OCI-LY1 (cell line): ENCODE measurements at regions not wholly inside any gene's neighbourhood (a gene's known extent, or its start where the extent isn't known, plus 50 kb on each side); places are given as distances from the start of the nearest gene placed in this dataset.

Source experiments
- H2AFZ ChIP-seq: fragments of 200-600 bp; sonication (generic), shearing (Covaris generic); 2 replicates; pipeline ENCODE4 v1.6.0; 2014; ENCODE audit warnings: antibody characterized with exemption, mild to moderate bottlenecking, low read length
- H3F3A ChIP-seq: fragments of 200-600 bp; sonication (generic), shearing (Covaris generic); 2 replicates; pipeline ENCODE4 v1.6.0; 2014; ENCODE audit warnings: mild to moderate bottlenecking, antibody characterized with exemption, low read length, moderate library complexity; ENCODE audit not compliant: insufficient read depth
- H3K27ac ChIP-seq: fragments of 200-600 bp; sonication (generic); 2 replicates; pipeline ENCODE4 v1.5.1; 2014; ENCODE audit warnings: low read length, mixed run types, mild to moderate bottlenecking, low read depth; ENCODE audit not compliant: poor library complexity, severe bottlenecking
- H3K27me3 ChIP-seq: fragments of 200-600 bp; sonication (generic); 2 replicates; pipeline ENCODE4 v1.6.0; 2014; ENCODE audit warnings: antibody characterized with exemption, mild to moderate bottlenecking, low read length, moderate library complexity; ENCODE audit not compliant: insufficient read depth
- H3K36me3 ChIP-seq: fragments of 200-600 bp; sonication (generic); 2 replicates; pipeline ENCODE4 v1.6.1; 2014; ENCODE audit warnings: mild to moderate bottlenecking, antibody characterized with exemption, low read length, moderate library complexity, mixed read lengths; ENCODE audit not compliant: insufficient read depth
- H3K4me1 ChIP-seq: fragments of 200-600 bp; sonication (generic); 2 replicates; pipeline ENCODE4 v1.5.1; 2014; ENCODE audit warnings: mild to moderate bottlenecking, low read length, moderate library complexity; ENCODE audit not compliant: insufficient read depth, severe bottlenecking
- H3K4me2 ChIP-seq: fragments of 200-600 bp; sonication (generic), shearing (Covaris generic); 2 replicates; pipeline ENCODE4 v1.6.1; 2014; ENCODE audit warnings: low read length
- H3K4me3 ChIP-seq: fragments of 200-600 bp; sonication (generic); 2 replicates; pipeline ENCODE4 v1.5.1; 2014; ENCODE audit warnings: low read length, low read depth, mild to moderate bottlenecking, mixed read lengths; ENCODE audit not compliant: poor library complexity, severe bottlenecking
- H3K79me2 ChIP-seq: fragments of 200-600 bp; shearing (Covaris generic); 2 replicates; pipeline ENCODE4 v1.6.1; 2016; ENCODE audit warnings: mixed run types, low read length, mixed read lengths; ENCODE audit not compliant: insufficient read depth
- H3K9ac ChIP-seq: fragments of 200-600 bp; sonication (generic), shearing (Covaris generic); 2 replicates; pipeline ENCODE4 v1.6.1; 2014; ENCODE audit warnings: mild to moderate bottlenecking, low read length, mixed read lengths
- H3K9me2 ChIP-seq: fragments of 200-600 bp; sonication (generic), shearing (Covaris generic); 2 replicates; pipeline ENCODE4 v1.6.1; 2014; ENCODE audit warnings: low read depth, mild to moderate bottlenecking, low read length, mixed read lengths
- H3K9me3 ChIP-seq: fragments of 200-600 bp; shearing (Covaris generic); 2 replicates; pipeline ENCODE4 v1.6.1; 2014; ENCODE audit warnings: low read length, mixed read lengths
- H4K20me1 ChIP-seq: fragments of 200-600 bp; sonication (generic), shearing (Covaris generic); 2 replicates; pipeline ENCODE4 v1.6.0; 2016; ENCODE audit warnings: mild to moderate bottlenecking, low read length; ENCODE audit not compliant: insufficient read depth
- EZH2 ChIP-seq: fragments of 200-600 bp; sonication (generic), shearing (Covaris generic); IDR thresholded peaks from 2 replicates; pipeline ENCODE4 v1.8.0; 2017; ENCODE audit warnings: borderline replicate concordance, mixed run types, mild to moderate bottlenecking, antibody characterized with exemption, low read length, moderate library complexity, mixed read lengths
- TF ChIP-seq, protein P1 (sequence below): fragments of 200-600 bp; sonication (generic), shearing (Covaris generic); IDR thresholded peaks from 2 replicates; pipeline ENCODE4 v1.5.1; 2017; ENCODE audit warnings: mild to moderate bottlenecking, antibody characterized with exemption, low read length, moderate library complexity, mixed read lengths

DNA sequence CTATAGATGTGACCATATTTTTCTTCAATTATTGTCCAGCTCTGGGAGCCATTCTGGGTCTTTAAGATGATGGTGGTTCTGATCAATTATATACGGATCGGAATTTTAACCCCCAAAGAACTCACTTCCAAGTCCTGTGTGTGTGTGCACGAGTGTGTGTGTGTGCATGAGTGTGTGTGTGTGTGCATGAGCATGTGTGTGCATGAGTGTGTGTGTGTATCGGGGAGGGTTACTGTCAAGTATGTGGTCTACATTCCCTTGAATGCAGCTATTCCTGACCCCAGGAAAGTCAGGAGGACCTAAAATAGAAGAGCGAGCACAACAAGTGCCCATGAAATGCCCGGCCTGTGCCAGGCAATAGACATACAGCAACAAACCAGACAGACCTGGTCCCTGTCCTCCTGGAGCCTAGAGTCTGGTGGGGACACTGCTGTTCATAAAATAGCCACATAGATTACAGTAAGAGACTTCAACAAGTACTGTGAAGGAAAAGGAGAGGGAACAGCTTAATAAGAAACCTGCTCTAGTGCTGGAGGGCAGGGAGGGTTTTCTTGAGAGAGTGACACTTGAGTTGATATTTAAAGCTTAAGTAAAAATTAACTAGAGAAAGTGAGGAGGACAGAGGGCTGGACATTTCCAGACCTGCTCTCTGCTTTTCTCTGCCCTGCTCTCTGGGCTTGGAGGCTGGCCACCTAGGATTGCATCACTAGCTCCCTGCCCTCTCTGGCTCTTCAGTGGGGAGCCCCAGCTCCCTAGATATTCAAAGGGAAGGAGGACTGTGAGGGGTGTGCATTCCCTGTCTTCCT lies 66.1 kb upstream of the SPON1 start:
- H3K79me2 ChIP-seq: no peaks in the 10 kb centered on the region
- H3K9me2 ChIP-seq: no peaks in the 10 kb centered on the region
- no peaks in the 10 kb centered on the region for H3F3A ChIP-seq
- H3K4me2 ChIP-seq: no peak overlapping the region
- no peak for TF ChIP-seq EZH2
- TF ChIP-seq, protein P1, sequence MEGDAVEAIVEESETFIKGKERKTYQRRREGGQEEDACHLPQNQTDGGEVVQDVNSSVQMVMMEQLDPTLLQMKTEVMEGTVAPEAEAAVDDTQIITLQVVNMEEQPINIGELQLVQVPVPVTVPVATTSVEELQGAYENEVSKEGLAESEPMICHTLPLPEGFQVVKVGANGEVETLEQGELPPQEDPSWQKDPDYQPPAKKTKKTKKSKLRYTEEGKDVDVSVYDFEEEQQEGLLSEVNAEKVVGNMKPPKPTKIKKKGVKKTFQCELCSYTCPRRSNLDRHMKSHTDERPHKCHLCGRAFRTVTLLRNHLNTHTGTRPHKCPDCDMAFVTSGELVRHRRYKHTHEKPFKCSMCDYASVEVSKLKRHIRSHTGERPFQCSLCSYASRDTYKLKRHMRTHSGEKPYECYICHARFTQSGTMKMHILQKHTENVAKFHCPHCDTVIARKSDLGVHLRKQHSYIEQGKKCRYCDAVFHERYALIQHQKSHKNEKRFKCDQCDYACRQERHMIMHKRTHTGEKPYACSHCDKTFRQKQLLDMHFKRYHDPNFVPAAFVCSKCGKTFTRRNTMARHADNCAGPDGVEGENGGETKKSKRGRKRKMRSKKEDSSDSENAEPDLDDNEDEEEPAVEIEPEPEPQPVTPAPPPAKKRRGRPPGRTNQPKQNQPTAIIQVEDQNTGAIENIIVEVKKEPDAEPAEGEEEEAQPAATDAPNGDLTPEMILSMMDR: no peak
- H3K4me1 ChIP-seq: no peaks in the 10 kb centered on the region
- no peaks in the 10 kb centered on the region for H3K36me3 ChIP-seq
- no peak overlapping the region for H3K4me3 ChIP-seq
- no peaks in the 10 kb centered on the region for H3K27me3 ChIP-seq
- no peak overlapping the region for H3K27ac ChIP-seq
- no peak overlapping the region for H3K9ac ChIP-seq
- H2AFZ ChIP-seq: no peak overlapping the region
- H3K9me3 ChIP-seq: no peaks in the 10 kb centered on the region
- H4K20me1 ChIP-seq: no peaks in the 10 kb centered on the region

DNA sequence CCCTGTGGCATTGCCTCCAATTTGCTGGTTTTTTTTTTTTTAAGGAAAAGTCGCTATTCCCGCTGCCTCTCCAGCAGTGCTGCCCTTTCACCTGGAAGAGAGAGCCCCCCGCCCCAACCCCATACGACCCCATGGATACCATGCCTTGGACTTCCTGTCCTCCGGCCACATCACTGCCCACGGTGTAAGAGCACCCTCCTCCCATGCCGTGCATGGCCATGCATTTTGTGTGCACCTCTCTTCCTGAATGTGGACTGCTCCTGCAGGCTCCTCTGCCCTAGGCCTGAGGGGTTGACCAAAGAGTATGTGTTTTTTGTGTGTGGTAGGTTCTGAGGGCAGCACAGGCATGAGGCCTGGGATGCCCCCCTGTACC lies 65.6 kb upstream of the SPON1 start:
- no peak overlapping the region for H3K9ac ChIP-seq
- H3F3A ChIP-seq: no peaks in the 10 kb centered on the region
- H3K4me2 ChIP-seq: no peak overlapping the region
- no peaks in the 10 kb centered on the region for H3K27me3 ChIP-seq
- TF ChIP-seq EZH2: no peak
- TF ChIP-seq, protein P1: no peak
- no peak overlapping the region for H2AFZ ChIP-seq
- H3K4me3 ChIP-seq: no peak overlapping the region
- H3K27ac ChIP-seq: no peak overlapping the region
- no peaks in the 10 kb centered on the region for H3K79me2 ChIP-seq
- H3K9me3 ChIP-seq: no peaks in the 10 kb centered on the region
- no peaks in the 10 kb centered on the region for H3K9me2 ChIP-seq
- no peaks in the 10 kb centered on the region for H4K20me1 ChIP-seq
- H3K36me3 ChIP-seq: no peaks in the 10 kb centered on the region
- H3K4me1 ChIP-seq: no peaks in the 10 kb centered on the region

DNA sequence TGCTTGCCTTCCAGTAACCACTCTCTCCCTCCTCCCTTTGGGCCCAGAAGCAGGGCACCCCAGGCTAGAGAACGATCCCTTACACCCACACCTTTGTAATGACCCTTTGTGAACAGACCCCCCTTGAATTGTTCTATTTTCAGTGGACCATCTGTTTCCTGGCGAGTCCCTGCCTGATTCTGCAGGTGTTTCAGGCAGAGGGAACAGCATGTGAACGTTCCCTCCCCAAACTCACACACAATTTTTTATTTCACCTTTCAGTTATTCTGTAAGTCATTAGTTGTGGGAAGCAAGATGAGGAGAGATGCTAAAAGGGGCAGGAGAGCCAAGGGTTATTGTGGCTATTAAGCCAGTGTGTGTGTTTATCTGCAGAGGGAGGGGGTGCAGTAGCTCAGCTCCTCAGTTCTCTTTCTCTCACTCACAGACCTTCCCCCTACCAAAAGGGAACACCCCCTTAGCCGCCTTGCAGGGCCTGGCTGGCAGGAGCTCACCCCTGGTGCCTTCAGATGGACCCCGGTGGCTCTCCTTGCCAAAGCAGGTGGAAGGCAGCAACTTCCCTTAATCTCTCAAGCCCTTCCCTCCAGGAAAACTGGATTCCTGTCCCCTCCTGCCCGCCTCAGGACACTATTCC lies 64.8 kb upstream of the SPON1 start:
- no peaks in the 10 kb centered on the region for H3K9me2 ChIP-seq
- no peak overlapping the region for H3K4me2 ChIP-seq
- no peak overlapping the region for H3K4me3 ChIP-seq
- no peak overlapping the region for H3K27ac ChIP-seq
- no peaks in the 10 kb centered on the region for H3F3A ChIP-seq
- no peak overlapping the region for H3K9ac ChIP-seq
- no peaks in the 10 kb centered on the region for H3K36me3 ChIP-seq
- H3K79me2 ChIP-seq: no peaks in the 10 kb centered on the region
- no peaks in the 10 kb centered on the region for H3K9me3 ChIP-seq
- no peaks in the 10 kb centered on the region for H4K20me1 ChIP-seq
- H2AFZ ChIP-seq: no peak overlapping the region
- H3K4me1 ChIP-seq: no peaks in the 10 kb centered on the region
- no peaks in the 10 kb centered on the region for H3K27me3 ChIP-seq
- TF ChIP-seq, protein P1: no peak
- TF ChIP-seq EZH2: no peak
